GM18858 (cell line): ENCODE measurements at regions not wholly inside any gene's neighbourhood (a gene's known extent, or its start where the extent isn't known, plus 50 kb on each side); places are given as distances from the start of the nearest gene placed in this dataset.

ENCODE experiments used
- ATAC-seq: cut with Tn5 transposase; IDR thresholded peaks from one replicate; pipeline ENCODE4 v1.9.1; 2021; ENCODE audit not compliant: unreplicated experiment

DNA sequence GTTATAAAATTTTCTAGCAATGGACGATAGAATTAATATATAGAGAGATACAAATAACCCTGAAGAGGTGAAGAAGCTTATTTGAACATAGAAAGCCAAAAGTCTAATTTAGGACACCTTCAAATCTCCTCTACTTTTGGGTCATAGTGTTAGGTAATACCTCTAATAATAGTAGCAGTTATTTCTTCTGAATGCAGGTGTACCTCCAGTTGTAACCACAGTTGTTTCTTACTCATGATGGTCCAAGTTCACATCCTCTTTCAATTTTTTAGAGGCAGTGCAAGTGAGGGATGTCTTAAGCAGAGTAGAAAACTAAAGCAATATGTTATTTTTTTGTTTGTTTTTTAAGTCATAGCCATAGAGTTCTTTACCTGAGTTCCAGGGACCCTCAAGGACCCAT is 429.5 kb downstream of the CCDC85A start:
- peak; percentile 81 for ATAC-seq

DNA sequence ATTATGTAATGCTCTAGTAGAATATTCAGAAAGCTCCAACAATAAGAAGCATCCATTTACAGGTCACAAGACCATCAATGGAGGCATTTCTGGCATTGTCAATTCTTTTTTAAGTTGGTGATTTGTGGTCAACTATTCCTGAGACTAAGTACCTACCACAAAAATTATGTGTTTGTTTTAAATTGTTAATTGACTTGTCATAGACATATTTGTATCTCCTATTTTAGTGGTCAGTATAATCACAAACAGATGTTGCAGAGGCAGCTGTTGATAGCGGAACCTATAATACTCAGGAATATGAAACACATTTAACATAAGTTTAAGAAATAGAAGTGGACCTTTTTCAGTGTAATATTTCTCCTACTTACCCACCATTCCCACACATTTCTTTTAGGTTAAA is 430.1 kb downstream of the CCDC85A start:
- no peak for ATAC-seq

DNA sequence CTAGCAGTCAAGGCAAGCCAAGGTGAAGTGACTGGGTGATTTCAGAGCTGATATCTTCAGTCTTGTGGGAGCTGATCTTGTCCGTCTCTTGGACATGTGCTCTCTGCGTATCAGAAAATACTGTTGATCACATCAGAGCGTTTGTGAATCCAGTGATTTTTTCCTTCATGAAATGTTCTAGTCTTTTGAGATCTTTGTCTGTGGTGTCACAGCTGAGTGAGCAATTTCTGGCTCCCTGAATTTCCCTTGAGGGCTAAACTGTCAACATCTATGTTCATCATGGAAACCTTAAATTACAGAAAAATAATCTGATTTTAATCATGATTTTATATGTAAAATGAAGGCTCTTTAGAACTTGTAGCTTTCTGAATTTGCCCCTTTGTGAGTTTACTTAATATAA is 432.0 kb downstream of the CCDC85A start:
- no peak for ATAC-seq

DNA sequence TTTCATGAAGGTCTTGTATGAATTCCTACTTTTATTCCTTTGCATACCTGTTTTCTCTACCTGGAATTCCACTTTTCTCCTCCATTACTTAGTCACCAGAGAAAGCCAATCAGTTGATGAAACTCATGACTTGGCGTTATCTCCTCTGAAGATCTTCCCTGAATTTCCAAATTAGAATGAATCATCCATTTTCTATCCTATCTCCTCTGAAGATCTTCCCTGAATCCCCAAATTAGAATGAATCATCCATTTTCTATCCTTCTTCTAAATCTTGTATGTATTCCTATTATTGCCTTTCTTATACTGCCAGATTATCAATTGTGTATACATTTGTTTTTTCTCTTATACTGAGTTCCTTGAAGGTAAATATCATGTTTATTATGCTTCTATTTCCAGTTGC is 440.4 kb downstream of the CCDC85A start:
- ATAC-seq = no peak

DNA sequence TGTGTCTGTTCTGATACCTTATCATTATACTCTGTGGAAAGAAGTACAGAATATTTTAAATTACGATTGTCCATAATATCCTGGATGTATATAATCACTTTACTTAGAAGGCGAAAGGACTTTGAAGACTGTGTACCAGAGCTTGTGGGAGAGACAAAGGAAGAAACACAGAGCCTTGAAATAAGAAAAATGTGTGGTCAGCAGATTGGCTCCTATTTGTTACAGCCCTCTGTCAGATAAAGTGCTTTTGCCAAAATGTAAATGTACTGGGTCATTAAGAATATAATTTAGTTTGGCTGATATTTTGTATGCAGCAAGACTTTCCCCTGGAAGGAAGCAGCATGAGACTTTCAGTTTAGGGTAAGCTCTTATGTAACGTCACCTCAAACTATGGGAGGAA is 443.1 kb downstream of the CCDC85A start:
- no peak for ATAC-seq

DNA sequence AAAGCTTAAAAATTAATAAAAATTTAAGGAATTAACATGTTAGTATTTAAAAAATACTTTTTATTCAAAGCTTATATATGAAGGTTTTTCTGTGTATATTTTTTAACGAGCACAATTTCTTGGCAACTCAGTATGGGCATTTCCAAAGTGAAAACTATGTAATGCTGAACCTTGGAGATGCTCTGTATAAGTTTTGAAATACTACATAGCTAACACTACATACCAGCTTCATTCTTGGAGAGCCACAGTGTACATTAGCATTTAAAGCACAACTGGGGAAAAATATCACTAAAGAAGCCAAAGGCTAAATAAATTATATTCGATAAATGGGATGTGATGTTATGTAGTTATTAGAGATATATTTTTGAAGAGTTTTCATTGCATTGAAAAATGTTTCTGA is 446.5 kb downstream of the CCDC85A start:
- ATAC-seq = no peak

DNA sequence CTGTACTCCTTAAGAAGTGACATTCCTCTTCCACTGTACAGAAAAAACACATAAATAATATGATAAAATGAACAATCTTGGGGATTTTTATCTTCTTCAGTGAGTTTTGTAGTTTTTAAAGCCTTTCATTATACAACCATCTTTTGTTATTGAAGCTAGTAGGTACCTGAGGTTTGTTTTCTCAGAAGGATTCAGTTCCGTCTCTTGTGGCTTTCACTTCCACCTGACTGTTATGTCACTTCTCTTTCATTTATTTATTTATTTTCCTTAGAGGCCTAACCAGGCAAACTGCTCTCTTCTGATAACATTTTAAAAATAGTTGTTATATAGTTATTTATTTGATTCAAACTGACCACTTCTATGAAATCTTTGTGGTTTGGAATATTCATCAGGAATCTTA is 464.2 kb downstream of the CCDC85A start:
- no peak for ATAC-seq

DNA sequence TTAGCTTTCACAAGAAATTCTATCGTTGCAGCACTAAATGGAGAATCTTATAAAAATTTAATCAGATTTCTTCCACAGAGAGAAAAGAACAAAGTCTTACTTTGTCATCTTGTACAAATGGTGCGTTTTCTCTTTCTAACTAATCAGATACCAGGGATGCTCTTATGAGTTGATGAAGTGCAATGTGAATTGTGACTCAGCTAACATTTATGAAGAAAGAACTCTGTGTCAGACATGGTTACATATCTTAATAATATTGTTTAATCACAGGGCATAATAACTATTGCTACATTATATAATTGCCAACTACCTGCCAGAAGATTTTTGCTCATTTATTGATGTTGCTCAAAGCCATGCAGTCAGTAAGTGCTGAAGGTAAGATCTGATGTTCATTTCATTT is 465.0 kb downstream of the CCDC85A start:
- no peak for ATAC-seq

DNA sequence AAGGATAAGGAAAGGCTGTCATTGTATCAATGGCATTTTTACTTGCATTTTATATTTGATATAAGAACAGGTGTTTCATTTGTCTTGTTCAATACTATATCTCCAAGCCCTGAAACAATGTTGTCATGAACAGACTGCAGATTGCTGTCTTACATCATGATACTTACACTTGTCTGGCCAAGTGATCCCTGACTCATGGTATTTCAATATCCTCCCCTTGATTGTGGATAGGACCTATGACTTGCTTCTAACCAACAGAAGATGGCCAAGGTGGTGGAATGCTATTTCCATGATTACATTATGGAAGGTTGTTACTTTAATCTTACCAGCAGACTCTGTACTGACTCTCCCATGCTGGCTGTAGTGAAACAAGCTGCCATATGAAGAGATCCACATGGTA is 471.1 kb downstream of the CCDC85A start:
- ATAC-seq = no peak

DNA sequence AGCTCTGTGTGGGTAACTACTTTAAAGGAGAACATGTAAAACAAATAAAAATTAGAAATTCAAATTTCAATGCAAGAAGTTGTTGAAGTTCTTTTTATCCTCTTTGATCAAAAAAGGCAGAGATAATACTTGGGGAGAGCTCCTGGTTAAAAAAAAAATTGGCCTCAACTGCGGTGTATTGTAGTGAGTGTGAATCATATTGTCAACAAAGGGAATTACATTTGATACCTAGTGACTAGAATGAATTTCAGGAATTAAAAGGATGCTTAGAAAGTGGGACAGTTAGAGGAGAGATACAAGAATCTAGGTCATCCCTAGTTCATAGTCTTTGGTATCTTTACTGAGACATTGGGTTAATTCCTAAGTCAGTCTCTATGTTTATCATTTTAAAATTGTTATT is 473.0 kb downstream of the CCDC85A start:
- ATAC-seq = no peak

DNA sequence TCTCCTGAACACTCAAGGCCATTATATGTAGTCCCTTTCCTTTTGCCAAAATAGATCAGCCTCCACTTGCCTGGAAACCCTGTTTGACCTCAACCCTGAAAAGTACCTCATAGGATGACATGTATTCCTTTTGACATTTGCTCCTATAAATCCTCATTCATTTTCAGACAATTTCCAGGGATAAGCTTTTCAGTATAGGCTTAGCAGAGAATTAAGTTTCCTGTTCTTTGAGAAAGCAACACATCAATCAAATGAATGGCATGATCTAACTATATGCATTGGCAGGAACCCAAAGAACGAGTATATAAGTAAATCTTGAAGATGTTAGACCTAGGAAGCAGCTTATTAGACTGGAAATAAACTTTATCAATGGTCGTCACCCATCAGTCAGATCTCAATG is 483.0 kb downstream of the CCDC85A start:
- ATAC-seq = no peak

DNA sequence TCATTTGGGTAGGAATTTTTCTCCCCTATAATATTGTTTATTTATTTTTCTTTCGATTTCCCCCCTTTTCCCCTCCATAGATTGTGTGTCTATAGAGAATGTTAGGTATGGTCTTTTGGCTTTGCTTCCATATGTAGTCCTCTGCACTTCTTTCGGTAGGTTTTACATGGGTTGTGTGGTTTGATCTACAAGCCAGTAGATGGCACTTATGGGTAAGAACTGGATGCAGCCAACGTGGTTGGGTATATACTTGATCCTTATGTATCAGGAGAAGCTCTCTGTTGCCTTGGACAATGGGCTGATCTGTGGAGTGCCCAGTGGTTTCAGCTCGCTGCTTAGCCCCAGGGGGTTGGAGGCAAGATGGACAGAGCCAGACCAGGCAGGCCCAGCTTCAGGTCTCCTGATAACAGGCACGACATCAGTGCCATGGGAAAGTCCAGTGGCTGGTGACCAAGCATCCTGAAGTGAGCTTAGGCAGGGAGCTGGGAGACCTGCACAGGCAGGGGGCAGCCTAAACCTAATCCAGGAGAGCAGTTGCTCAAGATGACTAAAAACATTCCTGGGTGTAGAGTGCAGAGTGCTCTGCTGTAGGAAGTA is 488.3 kb downstream of the CCDC85A start:
- ATAC-seq = no peak

DNA sequence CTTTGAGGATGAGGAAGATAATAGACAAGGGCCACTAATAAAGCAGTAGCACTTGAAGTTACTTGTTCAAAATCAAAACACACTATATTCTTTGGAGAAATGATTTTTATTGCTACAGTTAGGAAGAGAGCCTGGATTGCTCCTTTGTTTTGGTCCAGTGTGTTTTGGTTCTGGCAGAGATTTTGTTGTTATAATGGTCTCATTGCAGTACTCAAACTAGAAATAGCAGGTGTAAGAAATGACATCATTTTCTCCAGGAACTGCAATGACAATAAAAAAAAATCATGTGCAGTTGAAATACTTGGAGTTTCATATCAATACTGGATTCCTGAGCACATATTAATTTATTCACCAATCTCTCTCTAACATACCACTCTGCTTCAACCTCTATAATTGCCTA is 490.3 kb downstream of the CCDC85A start:
- ATAC-seq = no peak

DNA sequence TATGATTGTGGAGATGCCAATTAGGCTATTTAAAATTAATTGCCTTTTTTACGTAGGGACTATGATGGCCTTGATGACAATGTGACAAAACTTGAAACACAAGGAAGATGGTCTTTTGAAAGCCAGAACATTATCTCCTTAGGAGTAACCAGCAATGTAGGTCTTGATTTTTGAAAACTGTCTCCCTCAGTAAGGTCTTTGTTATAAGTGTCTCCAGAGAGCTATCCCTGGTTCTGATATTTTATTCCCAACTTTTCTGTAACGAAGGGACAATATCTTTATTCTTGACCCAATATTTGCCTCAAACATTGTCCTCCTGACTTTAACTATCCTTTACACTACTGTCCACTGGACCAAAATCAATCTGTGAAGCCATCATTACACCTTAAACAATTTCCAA is 493.2 kb downstream of the CCDC85A start:
- ATAC-seq = no peak

DNA sequence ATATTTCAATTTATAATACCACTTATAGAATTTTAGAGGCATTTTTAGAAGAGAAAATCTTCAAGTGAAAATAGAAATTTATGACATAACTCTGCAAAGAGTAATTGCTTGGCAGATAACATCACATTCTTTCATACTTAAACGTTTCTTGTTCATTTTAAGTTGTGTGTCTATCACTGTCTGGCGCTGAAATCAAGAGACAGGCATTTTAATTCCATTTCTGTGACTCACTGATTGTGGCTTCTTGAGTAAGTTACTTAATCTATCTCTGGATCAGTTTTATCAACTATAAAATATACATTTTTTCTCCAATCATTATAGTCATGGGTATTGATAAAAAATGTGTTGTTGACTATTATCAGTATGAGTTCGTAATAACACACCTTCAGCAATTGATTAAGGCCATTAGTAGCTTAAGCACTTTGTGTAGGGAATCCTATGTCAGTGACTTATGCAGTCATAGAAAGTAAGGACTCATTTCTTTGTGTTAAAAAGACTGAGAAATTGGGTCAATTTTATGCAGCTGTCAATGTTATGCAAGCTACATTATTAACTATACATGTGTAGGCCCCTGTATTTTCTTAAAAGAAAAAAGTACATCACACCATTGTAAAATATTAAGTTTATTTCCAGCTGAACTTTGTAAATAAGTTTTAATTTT is 497.3 kb downstream of the CCDC85A start:
- ATAC-seq = no peak

DNA sequence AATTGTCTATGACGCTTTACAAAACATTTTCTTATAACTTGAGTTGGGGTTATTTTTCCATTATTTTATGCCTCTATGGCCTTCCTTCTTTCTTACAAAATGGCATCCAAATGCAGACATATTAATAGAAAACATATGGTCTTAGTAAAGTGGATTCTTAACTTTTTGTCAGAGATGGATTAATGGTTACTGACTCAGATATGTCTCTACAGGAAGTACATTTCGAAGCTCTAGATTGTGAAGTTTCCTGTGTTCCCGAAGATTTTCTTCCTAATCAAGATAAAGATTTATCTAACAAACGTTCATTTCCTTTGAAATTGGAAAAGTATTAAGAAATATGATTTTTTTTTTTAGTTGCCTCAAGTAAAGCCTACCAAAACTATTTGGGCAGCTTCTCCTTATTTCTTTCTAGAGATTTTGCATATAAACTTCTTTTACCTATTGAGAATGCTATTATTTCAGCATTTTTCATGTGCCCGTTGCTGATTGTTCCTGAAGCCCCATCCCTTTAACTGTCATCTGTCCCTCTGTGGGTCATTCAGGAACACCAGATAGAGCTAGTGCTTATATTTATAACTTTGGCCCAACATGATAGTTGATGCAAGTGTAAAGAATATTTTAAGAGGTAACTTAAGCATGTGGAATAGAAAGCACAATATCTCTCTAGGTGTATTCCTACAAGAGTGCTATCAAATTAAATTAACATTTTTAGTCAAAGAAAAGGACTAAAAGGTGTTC is 498.0 kb downstream of the CCDC85A start:
- no peak for ATAC-seq

DNA sequence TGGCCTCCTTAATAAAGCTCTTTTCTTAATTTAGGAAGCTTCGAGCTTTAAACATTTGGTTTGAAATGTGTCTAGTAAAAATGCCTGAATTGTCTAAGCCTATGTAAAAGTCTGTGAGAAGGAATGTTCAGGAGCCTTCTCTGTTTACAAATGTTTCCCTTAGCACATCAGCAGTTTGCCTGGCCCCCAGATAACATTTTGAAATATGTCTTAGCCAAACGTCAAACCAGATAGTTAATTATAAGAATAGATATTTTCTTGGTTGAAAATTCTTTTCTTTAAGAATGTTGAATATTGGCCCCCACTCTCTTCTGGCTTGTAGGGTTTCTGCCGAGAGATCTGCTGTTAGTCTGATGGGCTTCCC is 498.6 kb downstream of the CCDC85A start:
- ATAC-seq = no peak

DNA sequence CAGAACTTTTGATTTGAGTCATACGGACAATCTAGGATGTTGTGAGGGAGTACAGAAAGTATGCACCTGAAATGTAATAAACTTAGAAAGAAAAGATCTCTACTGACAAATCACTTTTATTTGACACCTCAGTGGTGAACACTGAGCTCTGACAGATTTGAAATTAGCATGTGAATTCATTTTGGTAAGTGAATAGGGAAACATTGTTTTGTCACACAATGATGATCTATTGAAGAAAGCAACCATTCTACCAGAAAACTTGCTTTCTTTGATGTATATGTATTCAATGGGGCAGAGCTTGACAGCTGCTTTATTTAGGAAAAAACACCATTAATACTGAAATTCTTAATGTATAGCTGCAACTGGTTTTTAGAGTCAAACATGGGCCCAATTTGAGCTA is 500.5 kb downstream of the CCDC85A start:
- ATAC-seq = no peak

DNA sequence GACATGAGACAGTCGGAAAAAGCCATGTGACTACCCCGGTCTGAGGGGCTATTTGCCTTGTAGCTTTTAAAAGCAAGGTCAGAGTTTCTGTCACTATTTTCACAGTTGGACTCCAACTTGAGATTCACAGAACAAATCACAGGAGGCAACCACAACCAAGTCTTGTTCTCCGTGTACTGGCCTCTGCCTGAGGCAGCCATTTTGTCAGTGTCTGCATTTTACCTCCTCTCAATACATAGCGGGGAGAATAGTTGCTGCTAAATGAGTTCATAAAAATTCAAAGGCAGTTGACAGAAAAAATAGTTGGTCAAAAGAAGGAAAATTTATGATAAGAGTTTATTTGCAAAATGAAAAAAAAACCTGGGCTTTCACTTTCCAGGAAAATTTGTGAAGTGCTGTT is 501.4 kb downstream of the CCDC85A start:
- ATAC-seq = no peak

DNA sequence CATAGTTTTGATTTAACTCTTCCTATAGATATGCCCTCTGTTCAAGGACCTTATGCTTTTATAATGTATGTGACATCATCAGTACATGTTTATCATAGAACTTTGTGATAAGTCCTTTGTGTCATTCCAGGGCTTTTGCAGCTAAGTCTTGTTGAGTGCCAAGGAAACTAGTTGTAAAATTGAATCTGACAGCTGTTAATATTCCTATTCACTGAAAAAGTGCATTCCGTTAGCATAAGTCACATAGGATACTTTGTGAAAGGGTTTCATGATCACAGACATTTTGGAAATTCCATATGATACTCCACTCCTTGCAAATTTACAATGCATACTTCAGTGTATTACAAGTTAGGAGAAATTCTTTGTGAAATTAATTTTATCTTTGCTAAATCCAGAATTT is 503.4 kb downstream of the CCDC85A start:
- no peak for ATAC-seq

DNA sequence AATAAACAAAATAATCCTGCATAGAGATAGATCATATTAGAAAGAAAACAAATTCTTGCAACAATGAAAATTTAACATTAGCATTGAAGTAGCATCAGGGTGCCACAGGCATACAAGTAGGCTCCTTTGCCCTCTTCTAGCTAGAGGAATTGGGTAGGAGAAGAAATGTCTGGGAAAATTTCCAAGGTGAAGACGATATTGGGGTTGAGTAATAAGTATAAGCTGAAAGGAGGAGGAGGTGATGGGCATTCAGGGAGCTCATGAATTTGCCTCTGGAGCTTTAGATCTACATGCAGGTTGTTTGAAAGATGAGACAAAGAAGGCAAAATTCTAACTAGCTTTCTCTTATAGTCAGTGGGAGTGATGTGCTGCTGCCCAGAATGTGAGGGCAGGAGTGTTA is 504.9 kb downstream of the CCDC85A start:
- no peak for ATAC-seq

DNA sequence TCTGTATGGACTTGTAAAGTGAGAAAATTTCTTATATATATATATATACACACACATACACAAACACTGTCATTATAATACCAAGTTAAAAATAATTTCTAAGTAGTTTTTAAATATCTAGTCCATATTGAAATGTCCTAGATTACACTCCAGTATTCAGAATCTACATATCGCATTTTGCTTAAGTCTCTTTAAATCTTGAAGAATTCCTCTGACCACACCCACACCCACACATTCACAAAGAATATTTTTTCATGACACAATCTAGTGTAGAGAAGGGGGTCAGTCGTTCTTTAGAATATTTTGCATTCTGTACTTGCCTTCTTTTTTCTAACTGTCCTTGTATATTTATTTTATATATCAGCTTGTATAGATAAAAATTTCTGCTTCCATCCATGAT is 509.7 kb downstream of the CCDC85A start:
- no peak for ATAC-seq

DNA sequence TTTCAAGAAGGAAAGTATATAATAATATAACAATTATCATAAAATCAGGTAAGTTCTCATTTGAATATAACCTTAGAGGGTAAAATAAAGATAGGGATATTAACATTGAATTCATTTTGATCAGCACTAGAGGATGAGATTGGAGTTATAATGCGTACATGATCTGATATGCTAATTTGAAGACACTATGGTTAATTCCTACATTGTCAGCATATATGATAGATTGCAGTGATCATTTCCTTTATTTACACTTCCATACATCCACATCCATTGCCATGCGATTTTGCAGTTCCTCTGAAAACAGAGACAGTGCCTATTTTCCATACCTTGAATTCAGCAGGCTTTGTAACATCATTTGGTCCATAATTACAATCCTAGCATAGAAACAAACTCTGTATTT is 519.2 kb downstream of the CCDC85A start:
- ATAC-seq = no peak
